GM12872 (cell line): ENCODE measurements at regions not wholly inside any gene's neighbourhood (a gene's known extent, or its start where the extent isn't known, plus 50 kb on each side); places are given as distances from the start of the nearest gene placed in this dataset.

Experiments
- TF ChIP-seq, protein P1 (sequence below): IDR thresholded peaks from 3 replicates; pipeline ENCODE4 v1.5.1; 2011; ENCODE audit warnings: low read depth, mild to moderate bottlenecking, low read length, moderate library complexity; ENCODE audit not compliant: insufficient read depth

DNA sequence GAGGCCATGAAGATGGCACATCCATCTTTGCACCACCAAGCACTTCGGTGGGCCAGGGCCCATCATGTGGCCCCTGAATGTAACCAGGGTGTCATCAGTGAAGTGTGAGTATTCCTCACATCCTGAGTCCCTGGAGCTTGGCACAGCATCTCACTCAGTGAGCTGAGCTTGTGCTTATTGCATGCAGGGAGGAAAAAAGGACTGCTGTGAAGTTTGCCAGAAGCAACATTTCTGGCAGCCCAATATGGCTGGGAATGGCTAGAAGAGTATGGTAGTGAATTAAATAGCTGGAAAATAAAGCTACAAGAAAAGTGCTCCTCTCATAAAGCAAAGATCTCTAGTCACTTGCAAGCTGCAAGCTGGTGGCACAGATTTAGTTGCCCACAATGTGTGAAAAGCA, 109.3 kb downstream of the TNFSF18 start:
- TF ChIP-seq, protein P1, sequence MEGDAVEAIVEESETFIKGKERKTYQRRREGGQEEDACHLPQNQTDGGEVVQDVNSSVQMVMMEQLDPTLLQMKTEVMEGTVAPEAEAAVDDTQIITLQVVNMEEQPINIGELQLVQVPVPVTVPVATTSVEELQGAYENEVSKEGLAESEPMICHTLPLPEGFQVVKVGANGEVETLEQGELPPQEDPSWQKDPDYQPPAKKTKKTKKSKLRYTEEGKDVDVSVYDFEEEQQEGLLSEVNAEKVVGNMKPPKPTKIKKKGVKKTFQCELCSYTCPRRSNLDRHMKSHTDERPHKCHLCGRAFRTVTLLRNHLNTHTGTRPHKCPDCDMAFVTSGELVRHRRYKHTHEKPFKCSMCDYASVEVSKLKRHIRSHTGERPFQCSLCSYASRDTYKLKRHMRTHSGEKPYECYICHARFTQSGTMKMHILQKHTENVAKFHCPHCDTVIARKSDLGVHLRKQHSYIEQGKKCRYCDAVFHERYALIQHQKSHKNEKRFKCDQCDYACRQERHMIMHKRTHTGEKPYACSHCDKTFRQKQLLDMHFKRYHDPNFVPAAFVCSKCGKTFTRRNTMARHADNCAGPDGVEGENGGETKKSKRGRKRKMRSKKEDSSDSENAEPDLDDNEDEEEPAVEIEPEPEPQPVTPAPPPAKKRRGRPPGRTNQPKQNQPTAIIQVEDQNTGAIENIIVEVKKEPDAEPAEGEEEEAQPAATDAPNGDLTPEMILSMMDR, result no peak

DNA sequence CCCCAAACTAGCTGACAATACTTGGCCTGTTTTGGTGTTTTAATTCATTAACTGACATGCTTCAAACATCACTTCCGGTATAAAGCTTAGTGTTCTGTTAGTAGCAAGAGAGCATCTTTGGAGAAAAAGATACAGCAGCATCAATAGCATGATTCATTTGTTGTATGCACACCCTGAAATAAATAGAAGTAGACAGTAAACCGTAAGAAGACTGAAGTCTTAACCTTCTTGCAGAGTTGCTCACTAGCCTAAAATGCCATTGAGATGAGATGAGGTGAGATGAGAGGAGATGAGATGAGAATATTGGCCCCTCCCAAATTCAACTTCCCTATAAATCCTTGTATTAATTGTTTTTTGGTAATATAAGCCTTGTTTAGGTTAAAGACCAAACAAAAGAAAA, 108.8 kb downstream of the TNFSF18 start:
- TF ChIP-seq, protein P1, result no peak

DNA sequence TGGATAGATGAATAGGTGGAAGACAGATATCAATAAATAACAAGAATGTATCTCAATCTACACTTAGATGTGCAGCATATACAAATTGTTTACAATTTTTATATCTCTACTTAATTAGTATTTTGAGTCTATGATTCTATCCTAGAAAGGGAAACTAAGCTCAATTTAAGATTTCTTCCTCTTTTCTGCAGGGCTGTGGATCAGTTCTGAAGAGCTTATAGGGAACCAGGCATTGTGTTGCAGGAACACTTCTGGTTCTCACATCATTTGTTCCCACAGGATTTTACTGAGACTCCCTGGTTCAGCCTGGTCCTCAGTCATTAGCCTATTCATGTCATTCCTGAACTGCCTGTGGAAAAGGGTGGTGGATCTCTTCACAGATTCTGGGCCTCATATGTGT, 105.8 kb downstream of the TNFSF18 start:
- TF ChIP-seq, protein P1, result no peak

DNA sequence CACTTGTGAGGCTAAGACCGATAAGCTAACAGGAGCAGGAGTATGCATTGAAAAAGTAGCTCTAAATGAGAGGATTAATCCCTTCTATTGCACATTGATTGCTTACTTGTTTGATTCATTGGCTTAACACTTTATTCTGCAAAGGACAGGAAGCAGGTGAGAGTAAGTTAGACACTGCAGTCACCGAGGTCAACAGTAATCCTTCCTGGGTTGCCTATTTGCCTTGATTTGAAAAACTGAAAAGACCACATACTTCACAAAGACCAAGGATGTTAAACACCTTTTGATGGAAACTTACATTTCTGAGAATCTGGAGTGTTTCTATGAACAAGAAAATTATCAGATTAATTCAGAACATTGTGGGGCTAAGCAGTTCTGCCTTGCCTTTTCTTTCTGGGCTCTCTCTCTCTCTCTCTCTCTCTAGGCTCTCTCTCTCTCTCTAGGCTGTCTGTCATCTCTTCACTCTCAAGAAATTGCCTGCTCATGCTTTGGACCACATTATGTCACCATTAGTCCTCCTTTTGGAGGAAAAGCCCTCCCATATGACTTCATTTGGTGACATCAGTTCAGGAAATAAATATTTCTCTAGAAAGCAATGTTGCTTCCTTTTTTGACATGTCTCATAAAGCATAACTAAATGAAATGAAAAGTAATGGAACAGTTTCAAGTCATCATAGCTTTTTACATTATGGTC, 103.8 kb downstream of the TNFSF18 start:
- TF ChIP-seq, protein P1, result no peak

DNA sequence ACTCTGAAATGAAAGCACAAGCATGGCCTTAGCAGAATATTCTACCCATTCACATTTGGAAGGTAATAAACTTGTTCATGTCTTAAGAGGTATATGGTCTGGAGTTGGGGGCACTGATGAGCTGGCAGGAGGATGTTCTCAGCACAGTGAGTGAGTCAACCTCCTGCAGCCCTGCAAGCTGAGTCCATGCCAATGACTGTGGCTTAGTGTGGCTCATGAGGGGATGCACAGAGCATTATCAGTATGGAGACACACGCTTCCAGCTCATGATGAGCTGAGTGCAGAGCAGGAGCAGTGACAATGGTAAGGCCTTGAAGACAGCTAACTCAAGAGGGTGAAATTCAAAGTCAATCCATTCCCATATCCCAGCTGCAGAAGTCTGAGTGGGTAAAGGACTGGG, 102.3 kb downstream of the TNFSF18 start:
- TF ChIP-seq, protein P1, result no peak

DNA sequence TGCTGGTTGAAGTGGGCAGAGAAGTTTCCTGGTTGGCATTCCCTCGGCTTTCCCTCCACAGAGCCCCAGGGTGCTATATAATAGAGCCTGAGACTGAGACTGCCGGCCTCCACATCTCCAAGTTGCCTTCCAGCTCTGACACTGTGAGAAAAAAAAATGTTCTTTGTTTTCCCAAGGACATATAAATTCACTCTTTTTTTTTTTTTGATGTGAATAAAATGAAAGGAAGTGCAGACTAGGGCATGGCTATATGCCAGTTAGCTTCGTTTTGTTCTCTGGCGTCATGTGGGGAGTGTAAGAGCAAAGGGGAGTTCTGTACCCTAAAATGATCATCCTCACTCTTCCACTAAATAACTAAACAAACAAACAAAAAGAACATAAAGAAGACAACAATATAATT, 101.6 kb downstream of the TNFSF18 start:
- TF ChIP-seq, protein P1, result no peak

DNA sequence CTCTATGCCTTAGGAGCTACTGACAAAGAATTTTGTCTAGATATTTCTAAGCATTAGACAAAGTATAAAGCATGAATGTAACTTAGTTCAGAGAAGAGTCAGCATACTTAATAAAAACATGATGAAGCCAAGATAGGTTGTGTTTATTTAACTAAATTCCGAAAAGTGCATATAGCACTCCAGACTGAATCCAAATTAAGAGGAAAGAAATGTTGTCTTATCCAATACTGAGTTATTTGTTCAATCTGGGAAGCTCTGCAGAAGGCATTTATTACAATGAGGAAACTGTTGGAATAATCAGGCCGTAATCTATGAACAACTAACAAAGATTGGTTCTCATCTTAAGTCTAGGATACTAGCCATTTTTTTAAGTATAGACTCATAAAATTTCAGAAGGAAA, 100.2 kb downstream of the TNFSF18 start:
- TF ChIP-seq, protein P1, result no peak
